Psoas muscle (tissue), 7 donors: ENCODE measurements at regions not wholly inside any gene's neighbourhood (a gene's known extent, or its start where the extent isn't known, plus 50 kb on each side); places are given as distances from the start of the nearest gene placed in this dataset.

Experiments used
- ATAC-seq, 4 donors: fragments of 200-7000 bp; cut with Tn5 transposase; one replicate each; pipeline ENCODE4 v1.9.1; 2020; ENCODE audit warnings: moderate library complexity in 3 of 4, mild to moderate bottlenecking in 2 of 4
- DNase-seq, 2 donors: peaks; one replicate each; pipeline ENCODE4 v3.0.0-alpha.2; 2020
- H3K27ac ChIP-seq: fragments of 200-600 bp; one replicate; pipeline ENCODE4 v1.8.0; 2022
- H3K27me3 ChIP-seq, 3 donors: fragments of 200-600 bp in 1 of 3; one replicate each; pipeline versions ENCODE4 v1.6.1 to v1.8.0; 2013 to 2022; ENCODE audit warnings: low read length in 2 of 3, mild to moderate bottlenecking in 2 of 3, moderate library complexity in 1 of 3; ENCODE audit not compliant: insufficient read depth in 3 of 3
- H3K36me3 ChIP-seq, 2 donors: fragments of 200-600 bp in 1 of 2; one replicate each; pipeline versions ENCODE4 v1.6.1 to v1.8.0; 2013 to 2022; ENCODE audit warnings: low read depth in 1 of 2, mild to moderate bottlenecking in 1 of 2, moderate library complexity in 1 of 2; ENCODE audit not compliant: insufficient read depth in 1 of 2
- H3K4me1 ChIP-seq: fragments of 200-600 bp; one replicate; pipeline ENCODE4 v1.8.0; 2022
- H3K4me3 ChIP-seq: fragments of 200-600 bp; one replicate; pipeline ENCODE4 v1.8.0; 2022; ENCODE audit warnings: mild to moderate bottlenecking
- H3K9me3 ChIP-seq: fragments of 200-600 bp; one replicate; pipeline ENCODE4 v1.8.0; 2022
- WGBS, 3 donors: extraction: QIAGEN DNeasy Blood & Tissue Kit; methylation state at CpG; one replicate each; pipeline versions ENCODE4 v1.1.6 to v1.1.7; 2013; 5-methylcytosine and 5-hydroxymethylcytosine counted together
- intact Hi-C, 2 donors: fragments of 100-400 bp; cut with DNase I; formaldehyde crosslinking; loops; one replicate each; pipeline versions ENCODE4 v1.11.0 to v1.14.2; 2022
- TF ChIP-seq, protein P1 (sequence below): fragments of 200-600 bp; IDR thresholded peaks from one replicate; pipeline ENCODE4 v1.8.0; 2022; ENCODE audit warnings: antibody characterized with exemption
- donor health status: healthy with polysubstance abuse.
- donor health status: DM: no; HTN: no; CAD: no; lungs with moderate emphysema.
- donor health status: Bipolar disorder and iron deficiency.
- donor health status: healthy.
- donor health status: DM: yes; HTN: yes; CAD: no.
- donor health status: DM: no; HTN: no; CAD: no.
- donor health status: DM: yes; HTN: yes; CAD: no.

DNA sequence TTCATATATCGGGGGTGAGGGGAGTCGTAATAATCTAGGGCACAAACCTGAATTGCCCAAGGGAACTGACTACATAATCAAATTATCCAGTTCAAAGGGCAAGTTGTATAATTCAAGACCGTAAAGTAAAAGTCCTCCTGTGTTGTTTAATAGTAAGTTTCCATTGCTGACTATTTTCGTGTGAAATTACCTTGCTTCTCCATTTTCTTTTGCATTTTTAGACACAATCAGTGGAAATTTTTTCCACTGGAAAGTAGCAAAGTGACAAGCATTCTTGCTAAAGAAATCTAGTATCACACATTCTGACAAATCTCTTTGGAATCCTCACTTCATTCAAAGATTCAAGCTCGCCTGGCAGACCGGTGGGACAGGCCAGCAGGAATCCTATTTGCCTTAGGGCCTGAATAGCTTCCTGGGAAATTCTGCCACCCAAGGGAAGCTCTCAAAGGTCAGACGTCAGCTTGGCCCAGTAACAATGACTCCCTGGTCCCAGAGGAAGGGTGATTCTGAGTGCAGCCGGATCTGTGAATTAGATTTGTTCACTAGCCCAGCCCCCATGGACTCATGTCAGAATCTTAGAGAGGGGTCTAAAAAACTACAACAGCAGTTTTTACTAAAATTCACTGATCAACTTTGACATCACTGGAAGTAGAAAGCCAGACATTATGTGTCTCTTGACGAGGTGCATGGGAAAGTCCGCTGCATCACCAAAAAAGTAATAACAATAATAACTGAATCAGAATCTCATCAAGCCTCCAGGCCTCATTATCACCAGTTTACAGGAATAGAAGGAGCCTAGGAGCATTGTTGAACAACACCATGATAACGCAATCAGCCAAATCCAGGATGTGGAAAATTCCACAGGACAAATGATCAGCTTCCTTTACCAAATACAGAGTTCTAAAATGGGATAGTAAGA, 161.0 kb downstream of the SKIDA1 start:
- Histone ChIP-seq H3K4me1 (no peaks in the 10 kb centered on the region), H3K4me3 (no peak overlapping the region), H3K27me3 (no peaks in the 10 kb centered on the region), H3K9me3 (no peaks in the 10 kb centered on the region), H3K36me3 (no peaks in the 10 kb centered on the region), H3K27ac (peak overlapping the region; percentile 58)
- intact Hi-C loops: no loop called here
- 39 to 43% (median 41%) methylated on average over 11 of the region's 11 CpGs for WGBS, 3 donors
- peak in 1 of 2 donors; percentile 19 for DNase-seq
- peak in 3 of 4 donors; percentile 37 to 48 (median 44) for ATAC-seq
- TF ChIP-seq, protein P1, sequence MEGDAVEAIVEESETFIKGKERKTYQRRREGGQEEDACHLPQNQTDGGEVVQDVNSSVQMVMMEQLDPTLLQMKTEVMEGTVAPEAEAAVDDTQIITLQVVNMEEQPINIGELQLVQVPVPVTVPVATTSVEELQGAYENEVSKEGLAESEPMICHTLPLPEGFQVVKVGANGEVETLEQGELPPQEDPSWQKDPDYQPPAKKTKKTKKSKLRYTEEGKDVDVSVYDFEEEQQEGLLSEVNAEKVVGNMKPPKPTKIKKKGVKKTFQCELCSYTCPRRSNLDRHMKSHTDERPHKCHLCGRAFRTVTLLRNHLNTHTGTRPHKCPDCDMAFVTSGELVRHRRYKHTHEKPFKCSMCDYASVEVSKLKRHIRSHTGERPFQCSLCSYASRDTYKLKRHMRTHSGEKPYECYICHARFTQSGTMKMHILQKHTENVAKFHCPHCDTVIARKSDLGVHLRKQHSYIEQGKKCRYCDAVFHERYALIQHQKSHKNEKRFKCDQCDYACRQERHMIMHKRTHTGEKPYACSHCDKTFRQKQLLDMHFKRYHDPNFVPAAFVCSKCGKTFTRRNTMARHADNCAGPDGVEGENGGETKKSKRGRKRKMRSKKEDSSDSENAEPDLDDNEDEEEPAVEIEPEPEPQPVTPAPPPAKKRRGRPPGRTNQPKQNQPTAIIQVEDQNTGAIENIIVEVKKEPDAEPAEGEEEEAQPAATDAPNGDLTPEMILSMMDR: no peak

DNA sequence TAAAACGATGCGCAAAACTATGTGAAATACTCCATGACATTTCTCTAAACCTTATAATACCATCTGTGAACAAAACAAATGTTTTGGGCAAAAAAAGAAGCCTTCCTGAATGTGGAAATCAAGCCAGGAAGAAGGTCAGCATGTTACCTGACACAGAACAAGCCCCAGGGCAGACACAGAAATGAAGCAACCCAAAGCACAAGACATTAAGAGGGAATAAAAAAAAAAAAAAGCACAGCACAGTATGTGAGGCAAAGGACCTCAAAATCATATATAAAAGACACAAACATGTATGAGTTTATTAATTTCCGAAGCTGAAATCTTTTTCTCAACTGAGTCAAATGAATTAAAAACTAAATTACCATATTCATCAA, 161.8 kb downstream of the SKIDA1 start:
- peak overlapping the region; percentile 43 for H3K27ac ChIP-seq
- TF ChIP-seq, protein P1: no peak
- intact Hi-C loops: no loop called here
- H3K36me3 ChIP-seq: no peaks in the 10 kb centered on the region
- H3K4me1 ChIP-seq: no peaks in the 10 kb centered on the region
- H3K4me3 ChIP-seq: no peak overlapping the region
- no peaks in the 10 kb centered on the region for H3K9me3 ChIP-seq
- DNase-seq (no peak), ATAC-seq (no peak)
- no peaks in the 10 kb centered on the region for H3K27me3 ChIP-seq
- 58 to 68% (median 59%) methylated on average over 3 of the region's 3 CpGs for WGBS, 3 donors

DNA sequence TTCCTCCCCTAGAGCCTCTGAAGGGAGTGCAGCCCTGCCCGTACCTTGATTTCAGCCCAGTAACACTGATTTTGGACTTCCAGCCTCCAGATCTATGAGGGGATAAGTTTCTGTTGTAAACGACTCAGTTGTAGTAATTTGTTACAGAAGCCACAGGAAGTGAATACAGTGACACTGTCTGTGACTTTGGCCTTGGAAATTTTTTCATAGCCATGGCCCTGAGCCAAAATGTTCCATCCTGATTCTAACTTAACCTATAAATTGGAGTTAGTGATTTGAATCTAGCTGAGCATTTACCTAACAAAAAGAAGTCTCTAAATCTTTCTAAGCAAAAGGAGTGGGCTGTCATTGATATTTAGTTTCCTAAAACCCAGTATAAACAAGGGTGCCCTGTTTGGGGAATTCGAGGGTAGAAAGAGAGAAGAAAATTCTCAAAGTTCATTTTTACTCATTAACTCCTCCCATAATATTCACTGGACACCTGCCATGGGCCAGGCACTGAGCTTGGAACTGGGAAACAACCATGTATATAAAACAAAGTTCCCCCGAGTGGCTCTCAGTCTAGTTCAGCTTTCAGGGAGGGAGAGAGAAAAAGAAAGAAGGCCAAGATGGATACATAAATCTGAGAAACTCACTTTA, 162.3 kb downstream of the SKIDA1 start:
- 43 to 48% (median 48%) methylated on average over 4 of the region's 4 CpGs for WGBS, 3 donors
- ATAC-seq (no peak), DNase-seq (no peak)
- Histone ChIP-seq H3K4me3 (no peak overlapping the region), H3K36me3 (no peaks in the 10 kb centered on the region), H3K9me3 (no peaks in the 10 kb centered on the region), H3K4me1 (no peaks in the 10 kb centered on the region), H3K27ac (no peak overlapping the region), H3K27me3 (no peaks in the 10 kb centered on the region)
- intact Hi-C loops: no loop called here
- TF ChIP-seq, protein P1: no peak

GRCh38 chr10:21359202-21359601, 166.3 kb downstream of the SKIDA1 start:
- Histone ChIP-seq H3K27ac (no peak overlapping the region), H3K27me3 (no peaks in the 10 kb centered on the region), H3K4me1 (no peaks in the 10 kb centered on the region), H3K9me3 (no peaks in the 10 kb centered on the region), H3K36me3 (no peaks in the 10 kb centered on the region), H3K4me3 (no peak overlapping the region)
- ATAC-seq: no peak
- intact Hi-C loops: no loop called here
- no peak for DNase-seq
- 85 to 92% (median 88%) methylated on average over 2 of the region's 2 CpGs for WGBS, 3 donors
- TF ChIP-seq, protein P1: no peak
